RPMI7951 (cell line): ENCODE measurements at regions not wholly inside any gene's neighbourhood (a gene's known extent, or its start where the extent isn't known, plus 50 kb on each side); places are given as distances from the start of the nearest gene placed in this dataset.
"Not testable (repeated sequence)": the region's sequence is repeated elsewhere in the genome, so short reads cannot be mapped to it uniquely, and the experiment has no call there.

Source experiments
- DNase-seq: peaks from one replicate; pipeline ENCODE4 v3.0.0-alpha.2; 2012; ENCODE audit warnings: low read depth

DNA sequence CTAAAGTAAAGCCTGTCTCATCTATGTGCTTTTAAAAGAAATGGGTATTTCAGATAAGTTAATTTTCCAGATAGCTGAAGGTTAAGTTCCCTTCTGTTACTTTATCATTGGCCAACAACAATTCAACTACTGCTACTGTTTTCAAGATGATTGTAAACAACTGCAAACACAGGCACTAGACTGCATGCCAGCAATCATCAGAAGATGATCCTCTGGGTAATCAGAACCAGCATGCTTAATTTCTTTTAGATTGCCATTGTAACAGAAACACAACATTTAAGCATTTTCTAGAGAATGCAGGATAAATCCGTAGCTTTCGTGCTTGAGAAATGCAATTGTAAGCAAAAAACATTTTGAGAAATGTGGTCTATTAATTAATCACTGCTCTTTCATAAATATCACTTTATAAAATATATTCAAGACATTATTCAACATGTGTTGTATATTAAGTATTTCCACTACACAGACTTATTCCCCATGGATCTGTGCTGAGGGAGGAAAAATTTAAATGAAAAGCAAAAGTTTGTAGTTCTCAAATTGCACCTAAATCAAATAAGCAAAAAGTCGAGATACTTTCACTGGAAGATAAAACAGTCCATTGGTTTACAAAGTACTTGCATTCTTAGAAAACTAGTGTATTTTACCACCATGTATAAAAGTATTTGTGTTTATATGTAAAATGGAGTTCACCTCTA lies 133.7 kb downstream of the ATL2 start:
- DNase-seq, result no peak

DNA sequence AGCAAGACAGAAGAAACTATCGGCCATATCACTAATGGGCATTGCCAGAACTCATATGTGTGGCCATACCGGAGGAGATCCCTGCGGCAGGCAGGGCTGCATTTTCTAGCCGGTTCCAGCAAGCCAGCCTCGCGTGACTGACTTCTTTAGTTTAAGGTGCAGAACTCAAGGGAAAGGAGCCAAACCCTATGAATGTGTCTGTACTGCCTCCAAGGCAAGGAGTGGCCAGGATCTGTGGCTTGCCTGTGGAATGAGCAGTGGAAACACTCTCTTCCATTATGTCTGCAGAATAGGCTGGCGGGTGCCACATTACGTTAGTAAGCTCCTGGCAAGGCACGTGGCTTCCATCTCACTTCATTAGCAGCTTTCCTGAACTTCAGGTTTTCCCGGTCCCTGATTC lies 137.6 kb downstream of the ATL2 start:
- peak; percentile 75 for DNase-seq

DNA sequence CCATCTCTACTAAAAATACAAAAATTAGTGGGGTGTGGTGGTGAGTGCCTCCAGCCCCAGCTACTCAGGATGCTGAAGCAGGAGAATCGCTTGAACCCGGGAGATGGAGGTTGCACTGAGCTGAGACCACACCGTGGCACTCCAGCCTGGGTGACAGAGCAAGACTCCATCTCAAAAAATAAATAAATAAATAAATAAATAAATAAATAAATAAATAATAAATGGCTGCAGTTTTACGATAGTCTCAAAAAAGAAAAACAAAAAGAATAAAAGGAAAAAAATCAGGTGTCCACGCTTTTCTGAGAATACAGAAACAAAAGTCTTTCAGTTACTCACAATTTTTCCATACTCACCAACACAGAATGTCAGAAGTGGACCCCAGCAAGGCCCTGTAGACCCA lies 138.4 kb downstream of the ATL2 start:
- DNase-seq, result not testable (repeated sequence)

DNA sequence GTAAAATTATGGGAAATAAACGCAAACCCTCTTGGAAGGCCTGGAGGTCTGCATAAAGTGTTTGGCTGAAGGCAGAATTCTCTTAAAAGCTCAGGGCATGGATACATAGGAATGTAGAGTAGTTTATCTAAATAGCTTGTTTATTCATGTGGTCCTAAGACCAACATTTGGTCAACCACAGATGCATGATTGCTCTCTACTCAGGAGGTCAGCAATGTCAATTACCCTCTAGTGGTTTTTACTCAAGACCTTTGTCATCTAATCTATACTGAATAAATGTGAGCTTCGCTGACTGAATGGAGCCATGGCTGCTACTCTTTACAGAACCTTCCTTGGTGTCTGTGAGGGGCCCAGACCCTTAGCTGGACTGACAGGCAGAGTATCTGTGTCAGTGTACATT lies 139.8 kb downstream of the ATL2 start:
- DNase-seq, result peak; percentile 49

DNA sequence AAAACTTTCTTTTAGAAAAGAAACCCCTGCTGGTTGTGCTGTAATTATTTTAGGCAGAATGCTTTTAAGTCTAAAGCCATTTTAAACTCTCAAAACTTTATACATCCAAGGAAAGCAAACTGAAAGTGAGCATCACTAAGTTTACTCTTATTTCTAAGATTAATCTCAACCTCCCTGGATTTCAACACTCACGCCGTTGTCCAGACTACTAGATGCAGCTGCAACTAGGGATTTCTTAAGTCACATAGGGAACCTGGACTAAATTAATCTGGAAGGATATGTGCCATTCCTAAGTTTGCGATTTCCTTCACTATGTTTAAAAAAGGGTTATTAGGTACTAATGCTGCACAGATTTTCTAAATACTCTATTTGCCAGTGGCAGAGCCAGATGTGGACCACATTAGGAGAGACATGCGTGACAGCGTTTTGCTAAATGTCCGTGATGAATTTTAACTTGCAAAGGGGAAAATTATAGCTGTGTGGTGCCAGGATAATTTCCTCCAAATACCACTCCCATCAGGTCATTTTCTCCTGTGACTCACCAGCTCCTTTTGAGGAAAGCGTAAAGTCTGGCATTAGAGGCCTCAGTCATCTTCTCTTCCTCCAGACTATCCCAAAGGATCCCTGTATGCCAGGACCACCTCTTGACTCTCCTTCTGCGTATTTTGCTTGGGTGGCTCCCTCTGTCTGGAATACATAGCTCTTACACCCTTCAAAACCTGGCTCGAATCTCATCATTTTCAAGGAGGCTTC lies 143.7 kb downstream of the ATL2 start:
- peak; percentile 95 for DNase-seq

DNA sequence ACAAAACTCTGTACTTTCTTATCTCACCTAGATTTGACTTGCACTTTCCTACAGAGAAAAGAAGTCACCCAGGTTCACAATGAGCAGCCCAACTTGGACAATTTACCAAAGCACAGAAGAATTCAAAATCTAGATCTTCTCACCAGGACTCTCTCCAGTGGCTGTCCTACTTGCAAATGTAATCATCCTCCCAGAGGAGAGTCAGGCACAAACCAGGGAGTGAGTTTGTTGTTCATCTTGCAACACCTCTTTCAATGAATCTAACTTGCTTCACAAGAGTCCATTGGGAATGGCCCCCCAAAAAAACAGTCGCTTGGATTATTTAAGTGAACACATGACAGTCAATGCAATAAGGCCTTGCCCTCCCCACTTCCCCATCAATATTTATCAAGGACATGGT lies 144.6 kb downstream of the ATL2 start:
- DNase-seq, result no peak

DNA sequence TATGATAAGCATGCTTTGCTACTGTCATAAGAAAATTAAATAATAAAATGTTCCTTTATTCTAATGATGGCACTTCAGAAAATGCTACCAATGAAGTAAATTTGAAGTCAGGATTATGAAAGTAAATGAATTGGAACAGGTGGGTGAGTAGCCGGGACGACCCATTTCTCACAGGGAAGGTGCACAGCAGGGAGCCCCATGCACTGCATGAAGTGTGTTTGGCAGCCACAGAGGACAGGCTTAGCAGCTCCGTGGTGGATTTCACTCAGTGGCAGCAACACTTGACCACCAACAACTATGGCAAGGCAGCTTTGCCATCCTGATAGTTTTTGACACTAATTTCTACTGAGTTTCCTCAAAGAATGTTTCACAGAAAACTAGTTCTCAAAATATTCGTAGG lies 146.3 kb downstream of the ATL2 start:
- DNase-seq, result no peak

DNA sequence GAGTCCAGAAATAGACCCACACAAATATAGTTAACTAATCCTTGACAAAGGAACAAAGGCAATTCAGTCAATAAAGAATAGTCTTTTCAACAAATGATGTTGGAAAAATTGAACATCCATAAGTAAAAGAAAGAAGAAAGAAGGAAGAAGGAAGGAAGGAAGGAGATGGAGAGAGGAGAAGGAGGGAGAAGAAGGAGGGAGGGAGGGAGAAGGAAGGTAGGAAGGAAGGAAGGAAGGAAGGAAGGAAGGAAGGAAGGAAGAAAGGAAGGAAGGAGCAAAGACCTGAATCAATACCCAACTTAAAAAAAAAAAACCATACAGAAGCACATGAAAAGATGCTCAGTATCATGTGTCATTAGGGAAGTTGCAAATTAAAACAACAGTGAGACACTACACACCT lies 148.3 kb downstream of the ATL2 start:
- DNase-seq, result no peak

DNA sequence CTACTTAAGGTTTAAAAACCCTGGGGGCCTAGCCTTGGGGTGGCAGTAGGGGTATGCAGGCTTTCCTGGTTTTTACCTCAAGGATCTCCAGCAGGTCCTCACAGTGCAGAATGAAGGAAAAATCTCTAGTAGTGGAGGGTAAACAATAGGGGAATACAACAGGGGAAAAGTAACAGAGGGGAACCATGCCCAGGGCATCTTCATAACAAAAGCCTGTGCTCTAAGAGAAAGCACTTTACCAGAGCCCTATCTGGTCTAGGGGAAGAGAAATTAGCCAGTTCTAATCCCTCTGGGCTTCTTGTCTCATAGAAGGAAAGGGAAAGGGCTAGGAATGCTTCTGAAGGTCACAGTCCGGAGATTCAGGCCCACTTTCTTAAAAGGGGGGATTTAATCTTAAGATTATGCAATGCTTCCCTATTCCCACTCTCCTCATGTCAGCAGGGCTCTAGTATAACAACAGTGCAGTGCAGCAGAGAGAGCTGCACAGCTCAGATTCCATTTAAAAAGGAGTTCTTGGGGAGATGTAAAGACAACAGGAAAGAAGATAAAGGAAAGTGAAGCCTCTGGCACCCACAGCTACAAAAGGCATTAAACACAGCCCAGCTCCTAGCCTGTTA lies 149.0 kb upstream of the CYP1B1 start:
- DNase-seq, result no peak

DNA sequence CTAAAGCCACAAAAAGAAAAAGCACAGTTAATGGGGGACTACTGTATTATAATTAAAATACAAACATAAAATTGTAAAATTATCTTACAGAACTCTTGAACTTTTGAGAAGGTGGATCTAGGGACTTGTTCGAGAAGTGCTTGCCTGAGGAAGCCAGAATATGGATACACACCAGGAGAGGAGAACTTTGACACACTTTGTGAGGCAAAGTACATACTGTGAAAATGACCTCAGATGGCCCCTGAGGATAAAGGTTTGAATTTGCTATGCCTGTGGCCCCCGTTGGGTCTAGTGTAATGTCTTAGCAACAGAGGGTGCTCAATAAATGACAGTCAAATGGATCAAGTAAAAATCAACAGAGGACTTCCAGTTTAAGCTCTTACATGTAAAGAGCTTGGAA lies 148.2 kb upstream of the CYP1B1 start:
- DNase-seq, result no peak

DNA sequence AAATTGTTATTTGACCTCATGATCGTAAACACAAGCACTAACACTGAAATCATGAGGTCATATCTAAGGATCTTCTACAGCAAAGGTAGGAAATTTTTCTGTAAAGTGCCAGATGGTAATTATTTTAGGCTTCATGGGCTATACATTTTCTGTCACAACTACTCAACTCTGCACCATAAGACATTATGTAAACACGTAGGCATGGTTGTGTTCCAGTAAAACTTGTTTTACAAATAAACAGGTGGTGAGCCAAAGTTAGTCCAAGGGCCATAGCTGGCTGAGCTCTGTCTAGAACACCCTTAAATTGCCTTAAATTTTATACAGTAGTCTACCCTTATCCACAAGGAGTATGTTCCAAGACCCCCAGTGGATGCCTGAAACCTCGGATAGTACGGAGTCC lies 147.3 kb upstream of the CYP1B1 start:
- DNase-seq, result no peak

DNA sequence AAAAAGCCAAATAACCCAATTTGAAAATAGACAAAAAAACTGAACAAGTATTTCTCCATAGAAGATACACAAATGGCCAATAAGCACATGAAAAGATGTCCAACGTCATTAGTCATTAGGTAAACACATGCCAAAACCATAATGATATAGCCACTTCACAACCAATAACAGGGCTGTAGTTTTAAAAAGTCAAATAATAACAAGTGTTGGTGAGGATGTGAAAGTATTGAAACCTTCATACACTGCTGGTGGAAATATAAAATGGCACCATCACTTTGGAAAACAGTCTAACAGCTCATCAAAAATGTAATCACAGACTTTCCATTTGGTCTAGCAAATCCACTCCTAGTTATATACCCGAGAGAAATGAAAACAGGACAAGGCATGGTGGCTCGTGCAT lies 144.2 kb upstream of the CYP1B1 start:
- DNase-seq, result no peak

DNA sequence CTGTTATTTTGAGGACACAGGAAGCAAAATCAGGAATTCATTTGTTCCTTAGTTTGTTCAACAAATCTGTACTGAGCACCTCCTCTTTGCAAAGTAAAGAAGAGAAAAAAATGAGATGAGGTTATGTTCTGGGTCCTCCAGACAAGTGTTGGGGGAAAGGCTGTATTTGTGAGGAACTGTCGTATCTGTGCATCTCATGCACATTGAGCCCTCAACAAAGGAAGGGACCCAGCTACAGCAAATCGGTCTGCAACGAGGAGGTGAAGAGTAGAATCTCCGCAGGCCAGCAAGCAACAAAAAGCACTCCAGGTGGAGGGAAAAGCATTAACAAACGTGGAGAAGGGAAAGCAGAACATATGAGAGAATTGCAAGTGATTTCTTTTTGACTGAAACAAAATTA lies 143.0 kb upstream of the CYP1B1 start:
- no peak for DNase-seq

DNA sequence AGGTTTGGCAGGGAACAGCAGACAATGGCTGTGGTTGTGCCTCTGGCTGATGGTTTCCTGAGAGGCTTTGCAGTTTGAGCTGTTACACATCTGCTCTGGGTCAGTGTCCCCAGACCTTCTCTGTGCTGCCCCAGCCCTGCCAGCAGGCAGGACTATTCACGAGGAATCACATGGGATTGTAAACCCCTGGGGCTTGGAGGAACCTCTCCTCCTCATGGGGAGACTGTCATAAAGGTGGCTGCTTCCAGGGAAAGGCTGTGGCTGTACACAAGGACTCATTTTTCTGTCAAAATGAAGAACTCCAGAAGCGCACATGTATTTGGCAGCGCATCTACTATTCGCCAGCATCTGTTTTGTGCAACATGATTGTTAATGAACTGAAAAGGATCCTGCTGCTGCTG lies 142.6 kb upstream of the CYP1B1 start:
- DNase-seq, result peak; percentile 61

DNA sequence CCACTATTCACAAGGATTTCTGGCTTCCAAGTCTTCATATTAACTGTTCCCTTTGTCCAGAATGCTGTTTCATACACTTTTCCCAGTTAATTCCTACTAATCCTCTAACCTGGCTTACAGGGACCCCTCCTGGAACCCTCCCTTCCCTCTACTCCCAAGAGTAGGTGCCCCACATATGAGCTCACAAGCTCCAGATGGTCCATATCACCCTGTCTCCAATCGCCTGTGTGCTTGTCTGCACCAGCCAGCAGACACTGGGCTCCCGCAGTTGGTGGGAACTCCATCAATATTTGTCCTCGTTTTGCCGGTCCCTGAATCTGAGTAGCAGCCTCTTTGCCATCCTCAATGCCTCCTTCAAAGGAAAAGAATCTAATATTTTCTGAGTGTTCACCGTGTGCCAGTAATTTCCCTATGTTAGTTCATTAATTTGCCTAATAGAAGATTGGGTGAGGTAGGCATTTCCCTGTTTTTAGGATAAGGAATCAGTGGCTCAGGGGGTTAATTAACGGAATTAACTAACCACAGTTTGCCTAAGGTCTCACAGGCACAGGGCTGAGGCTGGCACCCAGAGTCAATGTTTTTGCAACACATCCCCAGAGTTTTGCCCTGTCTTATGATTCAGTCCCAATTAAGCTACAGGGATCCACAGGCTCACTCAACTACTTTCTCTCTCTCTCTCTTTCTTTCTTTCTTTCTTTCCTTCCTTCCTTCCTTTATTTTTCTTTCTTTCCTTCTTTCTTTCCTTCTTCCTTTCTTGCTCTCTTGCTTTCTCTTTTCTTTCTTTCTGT lies 141.6 kb upstream of the CYP1B1 start:
- no peak for DNase-seq

DNA sequence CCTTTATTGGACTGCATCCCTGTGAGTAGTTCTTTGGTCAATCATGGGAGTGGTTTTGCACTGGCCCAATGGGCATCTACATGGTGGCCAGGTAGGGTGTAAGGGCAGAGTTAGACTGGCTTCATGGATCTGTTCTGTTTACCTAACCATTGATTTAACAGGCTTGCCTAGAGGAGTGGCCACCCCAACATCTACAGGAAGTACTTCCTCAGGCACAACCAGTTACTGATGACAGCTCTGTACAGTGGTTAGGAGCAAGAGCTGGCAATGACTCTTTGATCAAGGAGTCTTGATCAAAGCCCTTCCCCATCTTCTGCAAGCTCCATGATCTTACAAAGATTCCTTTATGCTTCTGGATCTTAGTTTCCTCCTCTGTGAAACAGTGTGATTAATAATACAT lies 140.9 kb upstream of the CYP1B1 start:
- no peak for DNase-seq

DNA sequence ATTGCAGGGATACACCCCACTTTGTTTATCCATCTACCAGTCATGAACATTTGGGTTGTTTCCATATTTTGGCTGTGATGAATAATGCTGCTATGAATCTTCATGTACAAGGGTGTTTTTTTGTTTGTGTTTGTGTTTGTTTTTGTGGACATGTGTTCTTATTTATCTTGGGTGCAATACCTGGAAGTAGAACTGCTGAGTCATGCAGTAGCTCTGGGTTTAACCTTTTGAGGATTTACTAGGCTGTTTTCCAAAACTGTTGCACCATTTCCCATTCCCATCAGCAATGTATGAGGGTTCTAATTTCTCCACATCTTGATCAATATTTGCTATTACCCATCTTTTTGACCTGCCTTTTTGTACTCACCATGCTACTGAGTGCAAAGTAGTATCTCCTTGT lies 140.0 kb upstream of the CYP1B1 start:
- peak; percentile 42 for DNase-seq

DNA sequence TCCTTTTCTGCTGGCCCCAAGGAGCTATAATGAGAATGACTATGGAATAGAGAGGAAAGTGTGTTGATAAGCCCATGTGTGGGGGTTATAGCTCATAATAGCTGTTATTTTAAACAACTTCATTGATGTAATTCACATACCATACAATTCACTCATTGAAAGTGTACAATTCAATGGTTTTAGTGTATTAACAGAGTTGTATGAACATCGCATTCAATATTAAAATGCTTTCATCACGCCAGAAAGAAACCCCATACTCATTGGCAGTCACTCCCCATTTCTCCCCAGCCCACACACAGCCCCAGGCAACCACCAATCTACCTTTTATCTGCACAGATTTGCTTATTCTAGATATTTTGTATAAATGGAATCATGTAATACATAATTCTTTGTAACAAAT lies 139.6 kb upstream of the CYP1B1 start:
- DNase-seq, result no peak

DNA sequence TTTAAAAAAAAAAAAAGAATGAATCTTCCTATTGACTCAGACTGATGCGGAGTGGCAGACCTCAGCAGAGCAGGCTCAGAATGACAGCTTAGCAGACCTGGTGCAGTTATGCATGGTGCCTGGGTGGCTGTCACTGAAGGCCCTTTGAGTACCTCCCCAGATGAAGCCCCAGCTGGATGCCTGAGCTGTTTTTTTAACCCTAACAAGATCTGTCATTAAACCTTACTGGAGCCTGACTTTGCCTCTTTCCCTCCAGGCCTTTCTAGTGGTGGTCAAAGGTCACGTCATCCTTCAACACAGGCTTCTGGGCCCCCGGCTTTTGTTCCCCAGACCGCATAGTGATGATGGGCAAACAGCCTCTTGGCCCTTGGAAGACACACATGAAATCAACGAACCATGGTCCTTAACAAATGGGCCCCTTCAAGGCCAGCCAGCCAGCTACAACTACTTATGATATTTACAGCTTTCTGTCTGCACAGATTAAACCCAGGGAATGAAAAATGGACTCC lies 138.3 kb upstream of the CYP1B1 start:
- peak; percentile 40 for DNase-seq

DNA sequence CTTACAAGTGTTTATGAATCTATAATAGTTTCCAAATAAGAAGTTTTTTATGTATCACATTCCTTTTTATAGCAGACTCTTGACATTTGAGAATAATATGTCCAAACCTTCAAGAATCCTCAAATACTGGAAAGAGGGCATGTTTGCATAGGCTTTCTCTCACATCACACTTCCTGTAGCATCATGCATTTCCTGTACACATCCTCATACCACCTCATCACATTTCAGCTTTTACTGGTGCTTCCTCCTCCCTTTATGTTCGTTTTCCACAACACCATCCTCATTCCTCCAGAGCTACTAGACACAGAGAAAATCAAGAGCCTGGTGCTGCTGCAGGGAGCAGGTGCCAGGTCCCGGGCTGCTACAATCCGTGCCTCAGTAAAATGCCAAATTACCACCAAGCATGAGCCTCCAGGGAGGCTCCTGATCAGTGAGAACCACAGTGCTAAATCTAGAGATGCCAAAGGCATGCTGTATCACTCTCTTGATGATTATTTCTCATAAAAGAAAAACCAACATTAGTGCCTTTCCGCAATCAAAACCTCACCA lies 137.7 kb upstream of the CYP1B1 start:
- no peak for DNase-seq

DNA sequence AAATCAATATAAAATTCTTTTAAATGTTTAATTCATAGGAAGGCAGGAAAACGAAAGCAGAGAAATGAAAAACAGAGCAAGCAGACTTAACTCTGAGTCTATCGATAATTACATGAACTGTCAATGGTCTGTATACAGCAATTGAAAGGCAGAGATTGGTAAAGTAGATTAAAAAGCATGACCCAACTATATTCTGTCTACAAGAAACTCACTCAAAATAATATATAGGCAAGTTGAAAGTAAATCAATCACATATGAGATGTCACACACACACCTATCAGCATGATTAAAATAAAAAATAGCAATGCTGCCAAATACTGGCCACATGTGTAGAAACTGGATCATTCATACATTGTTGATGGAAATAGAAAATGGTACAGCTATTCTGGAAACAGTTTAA lies 136.4 kb upstream of the CYP1B1 start:
- DNase-seq, result no peak

DNA sequence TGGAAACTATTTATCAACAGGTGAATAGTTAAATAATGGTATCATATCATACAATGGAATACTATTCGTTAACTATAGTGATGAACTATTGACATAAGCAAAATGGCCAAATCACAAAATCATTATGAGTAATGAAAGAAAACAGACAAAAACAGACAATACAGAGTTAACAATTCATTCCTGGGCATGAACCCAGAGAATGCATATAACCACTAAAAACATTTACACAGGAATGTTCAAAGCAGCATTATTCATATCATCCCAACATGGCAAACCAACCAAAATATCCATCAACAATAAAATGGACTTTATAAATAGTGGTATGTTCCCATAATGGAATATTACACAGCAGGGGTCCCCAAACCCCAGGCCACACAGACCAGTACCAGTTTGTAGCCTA lies 131.2 kb upstream of the CYP1B1 start:
- DNase-seq, result no peak
